ENCODE measurements at regions not wholly inside any gene's neighbourhood (a gene's known extent, or its start where the extent isn't known, plus 50 kb on each side); places are given as distances from the start of the nearest gene placed in this dataset.

DNA sequence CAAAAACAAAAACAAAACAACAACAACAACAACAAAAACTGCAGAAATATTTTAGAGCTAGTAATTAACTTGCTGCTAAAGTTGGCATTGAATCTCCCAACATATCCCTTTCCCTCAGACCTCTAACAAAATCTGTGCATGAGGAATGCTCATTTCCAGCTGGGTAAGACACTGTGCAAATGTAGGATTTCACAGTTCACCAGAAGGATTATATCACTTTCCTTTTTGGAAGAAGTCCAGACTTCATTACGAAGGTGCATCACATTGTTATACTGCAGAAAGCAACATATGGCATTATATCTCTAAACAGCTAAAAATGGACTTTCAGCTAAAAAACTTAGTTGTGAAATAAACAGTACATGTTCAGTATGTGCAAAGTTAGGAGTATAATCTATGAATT lies 341.8 kb downstream of the FSCB start:
- TF ChIP-seq, protein P1, sequence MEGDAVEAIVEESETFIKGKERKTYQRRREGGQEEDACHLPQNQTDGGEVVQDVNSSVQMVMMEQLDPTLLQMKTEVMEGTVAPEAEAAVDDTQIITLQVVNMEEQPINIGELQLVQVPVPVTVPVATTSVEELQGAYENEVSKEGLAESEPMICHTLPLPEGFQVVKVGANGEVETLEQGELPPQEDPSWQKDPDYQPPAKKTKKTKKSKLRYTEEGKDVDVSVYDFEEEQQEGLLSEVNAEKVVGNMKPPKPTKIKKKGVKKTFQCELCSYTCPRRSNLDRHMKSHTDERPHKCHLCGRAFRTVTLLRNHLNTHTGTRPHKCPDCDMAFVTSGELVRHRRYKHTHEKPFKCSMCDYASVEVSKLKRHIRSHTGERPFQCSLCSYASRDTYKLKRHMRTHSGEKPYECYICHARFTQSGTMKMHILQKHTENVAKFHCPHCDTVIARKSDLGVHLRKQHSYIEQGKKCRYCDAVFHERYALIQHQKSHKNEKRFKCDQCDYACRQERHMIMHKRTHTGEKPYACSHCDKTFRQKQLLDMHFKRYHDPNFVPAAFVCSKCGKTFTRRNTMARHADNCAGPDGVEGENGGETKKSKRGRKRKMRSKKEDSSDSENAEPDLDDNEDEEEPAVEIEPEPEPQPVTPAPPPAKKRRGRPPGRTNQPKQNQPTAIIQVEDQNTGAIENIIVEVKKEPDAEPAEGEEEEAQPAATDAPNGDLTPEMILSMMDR (IDR thresholded peaks at IDR 0.05) = no peak
- no peak for TF ChIP-seq POLR2AphosphoS5 (IDR thresholded peaks at IDR 0.05; ENCODE audit: low read depth, low read length)

Data from Panc1 (cell line).